GM18507 (cell line): ENCODE measurements at regions not wholly inside any gene's neighbourhood (a gene's known extent, or its start where the extent isn't known, plus 50 kb on each side); places are given as distances from the start of the nearest gene placed in this dataset.
"Not testable (repeated sequence)": the region's sequence is repeated elsewhere in the genome, so short reads cannot be mapped to it uniquely, and the experiment has no call there.

Source experiments
- DNase-seq: peaks from one replicate; pipeline ENCODE4 v3.0.0; 2011; ENCODE audit warnings: low read depth; ENCODE audit not compliant: insufficient read length; ENCODE audit errors: extremely low spot score
- FAIRE-seq: peaks from 2 replicates; lab custom pipeline; 2011; peaks lifted over from hg19 to GRCh38; lab: Jason Lieb, UNC

GRCh38 chr15:45862034-45862433 lies 227.2 kb downstream of the SQOR start:
- no peak for DNase-seq
- FAIRE-seq, result no peak

- FAIRE-seq, result no peak
These were observed 229.2 kb downstream of the SQOR start for GRCh38 chr15:45863881-45864580.

GRCh38 chr15:45866616-45867015 lies 231.8 kb downstream of the SQOR start:
- DNase-seq (no peak), FAIRE-seq (no peak)

More at GRCh38 chr15:45863881-45864580, 229.2 kb downstream of the SQOR start:
- no peak for DNase-seq

- DNase-seq (no peak), FAIRE-seq (no peak)
These were observed 232.5 kb downstream of the SQOR start for GRCh38 chr15:45867281-45867680.

DNA sequence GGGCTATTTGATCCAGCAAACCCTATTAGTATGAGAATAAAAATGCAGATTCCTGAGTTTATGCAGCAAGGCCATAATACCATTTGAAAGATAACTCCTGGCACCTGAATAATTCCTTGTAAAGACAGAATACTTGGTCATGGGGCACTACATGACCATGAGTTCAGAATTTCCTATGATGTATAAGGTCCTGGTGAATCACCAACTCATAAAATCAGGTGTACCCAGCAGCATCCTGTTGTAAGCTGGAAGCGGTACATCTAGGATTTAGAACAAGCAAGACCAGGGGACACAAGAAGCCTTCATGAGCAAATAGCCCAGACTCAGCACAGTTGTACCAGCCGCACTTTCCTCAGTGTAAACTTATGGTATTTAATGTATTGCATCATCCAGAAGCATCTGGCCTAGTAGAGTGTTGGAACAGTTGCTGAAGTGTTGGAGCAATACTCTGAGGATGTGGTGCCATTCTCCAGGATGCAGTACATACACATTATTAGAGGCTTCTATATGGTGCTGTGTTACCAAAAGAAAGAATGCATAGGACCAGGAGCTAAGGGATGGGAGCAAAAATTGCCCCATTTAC lies 233.4 kb downstream of the SQOR start:
- FAIRE-seq, result no peak

DNA sequence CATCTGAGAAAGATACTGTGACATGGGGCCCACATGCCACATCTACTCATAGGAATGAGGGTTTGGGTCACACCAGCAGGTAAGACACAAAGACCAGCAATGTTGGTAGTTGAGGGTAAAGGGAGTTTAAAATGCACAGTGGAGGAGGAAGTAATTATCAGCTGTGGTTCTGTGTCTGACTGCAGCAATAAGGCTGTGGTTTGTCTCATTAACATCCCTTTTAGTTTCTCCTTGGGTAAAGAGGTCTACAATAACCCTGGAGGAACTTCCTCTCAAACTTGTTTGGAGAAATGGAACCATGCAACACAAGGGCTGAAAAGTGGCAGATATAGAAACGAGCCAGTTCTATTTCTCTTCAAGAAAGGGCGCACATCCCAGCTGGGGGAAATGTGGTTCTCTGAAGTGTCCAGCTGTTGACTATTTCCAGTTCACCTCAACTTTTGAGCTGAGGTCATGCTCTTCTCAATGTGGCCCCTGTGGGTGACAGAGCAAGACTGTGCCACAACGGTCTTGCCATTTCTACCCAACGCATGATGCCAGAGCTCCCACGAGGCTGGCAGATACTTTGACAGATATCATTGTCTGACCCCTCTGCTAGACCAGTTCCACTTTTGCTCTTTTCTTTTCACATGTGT lies 234.3 kb downstream of the SQOR start:
- FAIRE-seq, result no peak

More for the DNA sequence above, 233.4 kb downstream of the SQOR start:
- no peak for DNase-seq

DNA sequence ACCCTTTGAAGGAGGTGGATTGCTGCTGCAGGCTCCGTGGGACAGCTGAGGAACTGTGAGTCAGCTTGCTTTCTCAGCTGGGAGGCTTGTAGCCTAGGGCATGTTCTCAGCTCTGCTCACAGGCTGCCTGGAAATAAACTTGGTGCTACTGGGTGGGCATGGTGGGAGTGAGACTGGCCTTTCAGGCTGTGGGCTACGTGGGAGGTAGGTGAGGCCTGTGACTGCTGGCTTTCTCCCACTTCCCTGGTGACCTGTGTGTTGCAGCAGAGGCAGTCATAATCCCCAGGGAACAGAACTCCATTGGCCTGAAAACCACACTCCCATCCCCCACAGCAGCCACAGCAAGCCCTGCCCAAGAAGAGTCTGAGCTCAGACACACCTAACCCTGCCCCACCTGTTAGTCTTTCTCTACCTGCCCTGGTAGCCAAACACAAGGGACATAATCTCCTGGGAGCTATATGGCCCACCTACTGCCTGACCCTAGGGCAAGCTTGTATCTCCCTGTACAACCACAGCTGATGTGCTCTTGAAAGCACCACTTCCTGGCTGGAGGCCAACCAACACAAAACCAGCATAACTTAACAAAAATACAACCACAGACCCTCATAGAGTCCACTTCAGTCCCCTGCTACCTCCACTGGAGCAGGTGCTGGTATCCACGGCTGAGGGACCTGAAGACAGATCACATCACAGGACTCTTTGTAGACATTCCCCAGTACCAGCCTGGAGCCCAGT lies 236.5 kb downstream of the SQOR start:
- FAIRE-seq (no peak), DNase-seq (no peak)

More for the DNA sequence above, 234.3 kb downstream of the SQOR start:
- DNase-seq, result no peak

- no peak for DNase-seq
- FAIRE-seq, result no peak
These were observed 239.0 kb downstream of the SQOR start for GRCh38 chr15:45873781-45874180.

- not testable (repeated sequence) for DNase-seq, FAIRE-seq
These were observed 239.7 kb downstream of the SQOR start for GRCh38 chr15:45874566-45874965.

- no peak for DNase-seq
- no peak for FAIRE-seq
These were observed 249.5 kb downstream of the SQOR start for GRCh38 chr15:45884289-45884688.

DNA sequence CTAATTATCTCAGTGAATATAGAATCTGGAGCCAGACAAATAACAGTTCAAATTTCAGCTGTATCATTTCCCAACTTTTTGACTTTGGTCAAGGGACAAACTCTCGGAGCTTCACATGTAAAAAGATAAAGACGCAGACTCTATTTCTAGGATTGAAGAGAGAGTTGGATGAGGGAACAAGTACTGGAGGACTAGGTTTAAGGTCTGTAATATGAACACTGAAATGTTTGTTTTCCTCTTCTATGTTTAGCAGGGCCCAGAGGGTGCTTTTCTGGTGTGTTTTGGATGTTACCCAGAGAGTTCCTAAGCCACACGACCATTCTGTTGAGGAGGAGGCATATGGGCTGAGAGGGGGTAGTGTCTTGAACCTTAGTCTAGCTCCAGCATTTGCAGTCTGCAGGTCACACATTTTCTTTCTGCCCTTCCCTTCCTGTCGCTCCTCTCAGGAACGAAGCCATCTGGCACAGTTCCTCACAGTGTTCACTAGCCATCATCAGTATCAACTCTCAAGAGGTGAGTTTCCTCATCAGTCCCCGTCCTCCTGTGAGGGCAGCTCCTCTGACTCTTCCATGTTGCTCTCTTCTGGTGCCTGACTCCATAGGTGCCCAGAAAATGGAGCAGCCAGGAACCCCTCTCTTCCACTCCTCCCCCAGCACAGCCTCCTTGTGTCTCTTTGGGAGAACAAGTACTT lies 250.1 kb downstream of the SQOR start:
- no peak for FAIRE-seq

GRCh38 chr15:45885801-45886200 lies 251.0 kb downstream of the SQOR start:
- DNase-seq (no peak), FAIRE-seq (no peak)

More for the DNA sequence above, 250.1 kb downstream of the SQOR start:
- DNase-seq, result no peak

- FAIRE-seq, result no peak
- no peak for DNase-seq
These were observed 256.9 kb downstream of the SQOR start for GRCh38 chr15:45891766-45892165.

GRCh38 chr15:45892182-45892581 lies 257.4 kb downstream of the SQOR start:
- no peak for DNase-seq
- no peak for FAIRE-seq

DNA sequence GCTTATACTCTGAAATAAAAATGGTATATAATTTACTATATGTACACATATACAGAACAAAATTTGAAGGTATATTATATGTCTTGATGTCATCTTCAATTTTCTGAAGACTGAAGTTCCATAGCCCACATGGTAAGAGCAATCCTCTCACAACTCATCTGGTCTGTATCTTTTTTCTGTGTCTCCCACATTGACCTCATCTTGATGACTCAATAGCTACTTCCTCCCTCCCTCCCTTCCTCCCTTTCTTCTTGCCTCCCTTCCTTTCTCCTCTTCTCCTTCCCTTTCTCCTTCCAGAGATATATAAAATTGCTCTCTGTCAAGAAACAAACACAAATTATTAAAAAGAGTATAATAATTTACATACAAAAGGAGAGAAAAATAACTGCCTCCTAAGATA lies 268.5 kb downstream of the SQOR start:
- DNase-seq, result no peak
- no peak for FAIRE-seq

DNA sequence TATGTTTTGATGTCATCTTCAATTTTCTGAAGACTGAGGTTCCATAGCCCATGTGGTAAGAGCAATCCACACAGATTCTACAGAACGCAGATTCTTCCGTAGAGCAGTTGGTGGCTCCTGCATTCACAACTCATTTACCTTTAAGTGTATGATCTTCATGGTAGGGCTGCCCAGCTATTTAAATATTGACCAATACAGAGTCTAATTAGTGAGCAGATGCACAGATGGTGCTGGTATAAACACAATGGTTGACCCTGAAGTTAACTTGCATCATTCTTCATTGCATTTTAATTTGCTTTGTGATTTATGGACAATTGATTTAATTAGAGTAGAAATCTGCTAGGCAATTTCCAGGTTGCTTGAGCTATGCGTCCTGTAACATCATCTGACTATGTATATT lies 269.2 kb downstream of the SQOR start:
- no peak for FAIRE-seq
- DNase-seq, result no peak

DNA sequence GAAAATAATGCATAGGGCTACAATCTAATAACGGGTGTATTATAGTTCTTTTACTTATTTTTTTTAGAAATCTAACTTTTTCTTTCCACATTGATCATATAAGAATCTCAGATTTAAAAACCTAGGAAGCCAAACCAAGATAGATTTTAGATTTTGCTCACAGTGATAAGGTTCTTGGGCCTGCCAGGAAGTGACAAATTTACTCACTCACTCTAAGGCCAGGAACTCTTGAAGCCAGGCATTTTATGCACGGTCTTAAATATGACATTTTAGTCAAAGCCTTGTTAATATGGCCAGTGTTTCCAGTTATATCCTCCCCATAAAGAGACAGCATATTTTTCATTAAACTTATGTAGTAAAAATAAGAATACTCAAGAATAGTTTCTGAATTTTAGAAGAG lies 271.4 kb downstream of the SQOR start:
- DNase-seq, result no peak
- no peak for FAIRE-seq

GRCh38 chr15:45910671-45911070 lies 275.8 kb downstream of the SQOR start:
- DNase-seq, result no peak
- FAIRE-seq, result no peak

DNA sequence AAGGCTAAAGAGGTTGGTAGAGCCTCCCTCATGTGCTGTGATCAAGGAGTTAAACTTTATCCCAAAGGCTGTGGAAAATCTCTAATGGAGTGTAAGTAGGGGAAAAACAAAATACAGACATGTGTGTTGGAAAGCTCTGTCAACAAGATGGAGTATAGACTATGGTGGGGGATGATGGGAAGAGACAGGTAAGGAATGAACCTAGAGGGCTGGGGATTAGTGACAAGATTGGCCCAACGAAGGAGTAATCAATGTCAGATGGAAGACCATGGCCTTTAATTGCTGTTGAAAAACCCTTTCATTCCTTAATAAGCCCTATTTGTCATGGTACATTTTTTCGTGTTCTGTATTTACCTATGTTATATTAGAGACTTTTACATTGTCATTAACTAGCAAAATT lies 278.6 kb downstream of the SQOR start:
- FAIRE-seq, result no peak
- DNase-seq, result no peak

DNA sequence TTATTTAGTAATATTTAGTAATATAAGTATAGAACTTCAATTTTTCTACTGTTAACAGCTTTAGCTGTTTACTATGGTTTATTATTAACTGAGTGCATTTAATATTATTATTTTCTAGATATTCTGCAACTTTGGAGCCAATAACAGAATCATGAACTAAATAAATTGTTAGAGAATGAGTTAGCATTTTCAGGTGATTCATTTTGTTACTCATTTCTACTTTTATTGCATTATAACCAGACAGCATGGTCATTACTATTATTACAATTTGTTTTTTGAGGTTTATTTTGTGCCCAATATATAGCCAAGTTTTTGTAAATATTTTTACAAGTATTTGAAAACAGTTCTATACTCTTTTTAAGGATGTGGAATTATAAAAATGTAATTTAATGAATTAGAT lies 279.6 kb downstream of the SQOR start:
- no peak for FAIRE-seq
- DNase-seq, result no peak
